ENCODE measurements at regions not wholly inside any gene's neighbourhood (a gene's known extent, or its start where the extent isn't known, plus 50 kb on each side); places are given as distances from the start of the nearest gene placed in this dataset.

DNA sequence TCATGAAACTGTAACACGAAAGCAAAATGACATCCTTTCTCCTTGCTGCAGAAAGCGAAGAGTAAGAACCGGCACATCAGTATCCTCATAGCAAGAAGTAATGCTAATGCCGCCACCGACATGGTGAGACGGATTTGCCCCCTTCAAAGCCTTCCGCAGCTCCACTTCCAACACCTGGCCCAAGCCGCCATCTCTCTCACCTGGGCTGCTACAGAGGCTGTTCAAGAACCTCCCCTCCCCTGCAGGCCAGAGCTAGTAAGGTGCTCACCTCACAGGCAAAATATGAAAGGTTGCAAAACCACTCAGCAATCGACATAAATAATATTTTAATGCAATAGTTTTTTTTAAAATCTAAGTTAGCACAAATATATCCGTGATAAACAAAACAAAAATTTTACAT is 123.9 kb upstream of the FRMD4A start:
- TF ChIP-seq, protein P1, sequence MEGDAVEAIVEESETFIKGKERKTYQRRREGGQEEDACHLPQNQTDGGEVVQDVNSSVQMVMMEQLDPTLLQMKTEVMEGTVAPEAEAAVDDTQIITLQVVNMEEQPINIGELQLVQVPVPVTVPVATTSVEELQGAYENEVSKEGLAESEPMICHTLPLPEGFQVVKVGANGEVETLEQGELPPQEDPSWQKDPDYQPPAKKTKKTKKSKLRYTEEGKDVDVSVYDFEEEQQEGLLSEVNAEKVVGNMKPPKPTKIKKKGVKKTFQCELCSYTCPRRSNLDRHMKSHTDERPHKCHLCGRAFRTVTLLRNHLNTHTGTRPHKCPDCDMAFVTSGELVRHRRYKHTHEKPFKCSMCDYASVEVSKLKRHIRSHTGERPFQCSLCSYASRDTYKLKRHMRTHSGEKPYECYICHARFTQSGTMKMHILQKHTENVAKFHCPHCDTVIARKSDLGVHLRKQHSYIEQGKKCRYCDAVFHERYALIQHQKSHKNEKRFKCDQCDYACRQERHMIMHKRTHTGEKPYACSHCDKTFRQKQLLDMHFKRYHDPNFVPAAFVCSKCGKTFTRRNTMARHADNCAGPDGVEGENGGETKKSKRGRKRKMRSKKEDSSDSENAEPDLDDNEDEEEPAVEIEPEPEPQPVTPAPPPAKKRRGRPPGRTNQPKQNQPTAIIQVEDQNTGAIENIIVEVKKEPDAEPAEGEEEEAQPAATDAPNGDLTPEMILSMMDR (conservative IDR thresholded peaks at IDR 0.05; ENCODE audit: low read length): no peak
- no peak for TF ChIP-seq EZH2phosphoT487 (IDR thresholded peaks at IDR 0.05; ENCODE audit: borderline replicate concordance)

Data from Loucy (cell line).